Kidney (tissue), 13 donors: ENCODE measurements at regions not wholly inside any gene's neighbourhood (a gene's known extent, or its start where the extent isn't known, plus 50 kb on each side); places are given as distances from the start of the nearest gene placed in this dataset.

Source experiments
- DNase-seq, 5 donors: peaks; one replicate each; pipeline ENCODE4 v3.0.0-alpha.2; 2013 to 2020
- FAIRE-seq: peaks from 2 replicates; lab custom pipeline; 2012; peaks lifted over from hg19 to GRCh38; lab: Jason Lieb, UNC
- H3K27ac ChIP-seq, 2 donors: one replicate each; pipeline ENCODE4 v1.7.0; 2013; ENCODE audit warnings: low read depth in 2 of 2, low read length in 2 of 2, inconsistent platforms in 1 of 2
- H3K27me3 ChIP-seq: one replicate; pipeline ENCODE4 v1.7.1; 2013; ENCODE audit warnings: low read length, inconsistent platforms; ENCODE audit not compliant: control insufficient read depth, insufficient read depth
- H3K36me3 ChIP-seq, 3 donors: one replicate each; pipeline versions ENCODE4 v1.7.0 to v1.7.1; 2013; ENCODE audit warnings: low read length in 3 of 3, control low read depth in 1 of 3, inconsistent platforms in 1 of 3; ENCODE audit not compliant: insufficient read depth in 3 of 3, control insufficient read depth in 2 of 3
- H3K4me1 ChIP-seq, 3 donors: one replicate each; pipeline versions ENCODE4 v1.7.0 to v1.7.1; 2013; ENCODE audit warnings: low read length in 3 of 3, inconsistent platforms in 1 of 3, low read depth in 1 of 3; ENCODE audit not compliant: control insufficient read depth in 2 of 3, insufficient read depth in 2 of 3
- H3K4me3 ChIP-seq, 3 donors: one replicate each; pipeline versions ENCODE4 v1.7.0 to v1.8.1; 2013; ENCODE audit warnings: low read length in 3 of 3, control low read depth in 1 of 3, inconsistent platforms in 1 of 3
- H3K9ac ChIP-seq, 3 donors: one replicate each; pipeline versions ENCODE4 v1.7.0 to v1.7.1; 2013; ENCODE audit warnings: low read length in 3 of 3, control low read depth in 1 of 3, inconsistent platforms in 1 of 3
- H3K9me3 ChIP-seq, 3 donors: one replicate each; pipeline versions ENCODE4 v1.7.0 to v1.7.1; 2013; ENCODE audit warnings: low read length in 3 of 3, control low read depth in 1 of 3, inconsistent platforms in 1 of 3; ENCODE audit not compliant: control insufficient read depth in 2 of 3, insufficient read depth in 1 of 3
- CTCF ChIP-seq: IDR thresholded peaks from 3 replicates; pipeline ENCODE4 v1.5.1; 2012; ENCODE audit warnings: mild to moderate bottlenecking, moderate library complexity, borderline replicate concordance; ENCODE audit not compliant: insufficient read depth; ENCODE audit errors: extremely low read depth
- intact Hi-C: fragments of 100-400 bp; cut with DNase I; formaldehyde crosslinking; loops from one replicate; pipeline ENCODE4 v1.11.1; 2022
- donor health status: control.
- donor health status: control.
- donor health status: control.
- donor health status: control.
- donor health status: control.
- donor health status: DM: yes; HTN: yes; CAD: no.
- donor health status: Normal renal cell carcinoma (clear cell type).

- H3K27ac ChIP-seq: no peak overlapping the region
- peaks cover 2 to 4% (median 3%) of the 10 kb centered on the region in 3 donors for H3K9me3 ChIP-seq
- H3K4me1 ChIP-seq: no peaks in the 10 kb centered on the region
- intact Hi-C loops: no loop called here
- no peaks in the 10 kb centered on the region for H3K36me3 ChIP-seq
- TF ChIP-seq CTCF: no peak
- no peaks in the 10 kb centered on the region for H3K27me3 ChIP-seq
- DNase-seq (peak in 1 of 5 donors; percentile 22), FAIRE-seq (no peak)
- H3K9ac ChIP-seq: no peak overlapping the region
- no peak overlapping the region for H3K4me3 ChIP-seq
Observed at GRCh38 chr12:124242529-124243065, 52.3 kb upstream of the RFLNA start.

GRCh38 chr12:124243936-124244335 lies 51.0 kb upstream of the RFLNA start:
- no peak overlapping the region for H3K27ac ChIP-seq
- H3K9ac ChIP-seq: no peak overlapping the region
- intact Hi-C loops: no loop called here
- H3K36me3 ChIP-seq: no peaks in the 10 kb centered on the region
- no peak for TF ChIP-seq CTCF
- no peak for DNase-seq
- no peak overlapping the region for H3K4me3 ChIP-seq
- no peak for FAIRE-seq
- H3K9me3 ChIP-seq: peaks cover 2 to 4% (median 3%) of the 10 kb centered on the region in 3 donors
- H3K4me1 ChIP-seq: no peaks in the 10 kb centered on the region
- H3K27me3 ChIP-seq: no peaks in the 10 kb centered on the region
